Lung microvascular endothelial cell (primary cell): ENCODE measurements at regions not wholly inside any gene's neighbourhood (a gene's known extent, or its start where the extent isn't known, plus 50 kb on each side); places are given as distances from the start of the nearest gene placed in this dataset.

Experiments used
- DNase-seq, 2 donors: peaks; one replicate each; pipeline versions ENCODE4 v3.0.0 to v3.0.0-alpha.2; 2010; ENCODE audit warnings: low read depth in 2 of 2

- DNase-seq = no peak
Measured at GRCh38 chr17:83144421-83145357, 65.3 kb downstream of the METRNL start.

GRCh38 chr17:83145358-83145738 lies 65.9 kb downstream of the METRNL start:
- no peak for DNase-seq

- DNase-seq = no peak
Measured at GRCh38 chr17:83145831-83146230, 66.4 kb downstream of the METRNL start.

DNA sequence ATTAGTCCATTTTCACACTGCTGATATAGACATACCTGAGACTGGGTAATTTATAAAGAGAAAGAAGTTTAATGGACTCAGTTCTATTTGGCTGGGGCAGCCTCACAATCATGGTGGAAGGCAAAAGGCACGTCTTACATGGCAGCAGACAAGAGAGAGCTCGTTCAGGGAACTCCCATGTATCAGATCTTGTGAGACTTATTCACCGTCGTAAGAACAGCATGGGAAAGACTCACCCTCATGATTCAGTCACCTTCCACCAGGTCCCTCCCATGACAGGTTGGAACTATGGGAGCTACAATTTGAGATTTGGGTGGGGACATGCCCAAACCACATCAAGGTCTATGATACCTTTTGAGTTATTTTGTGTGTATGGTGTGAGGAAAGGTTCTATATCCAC lies 66.9 kb downstream of the METRNL start:
- DNase-seq = no peak

GRCh38 chr17:83147280-83147679 lies 67.9 kb downstream of the METRNL start:
- DNase-seq = no peak

GRCh38 chr17:83148317-83149028 lies 69.1 kb downstream of the METRNL start:
- no peak for DNase-seq

GRCh38 chr17:83149029-83149725 lies 69.8 kb downstream of the METRNL start:
- DNase-seq = no peak

GRCh38 chr17:83149761-83150251 lies 70.4 kb downstream of the METRNL start:
- DNase-seq = no peak

DNA sequence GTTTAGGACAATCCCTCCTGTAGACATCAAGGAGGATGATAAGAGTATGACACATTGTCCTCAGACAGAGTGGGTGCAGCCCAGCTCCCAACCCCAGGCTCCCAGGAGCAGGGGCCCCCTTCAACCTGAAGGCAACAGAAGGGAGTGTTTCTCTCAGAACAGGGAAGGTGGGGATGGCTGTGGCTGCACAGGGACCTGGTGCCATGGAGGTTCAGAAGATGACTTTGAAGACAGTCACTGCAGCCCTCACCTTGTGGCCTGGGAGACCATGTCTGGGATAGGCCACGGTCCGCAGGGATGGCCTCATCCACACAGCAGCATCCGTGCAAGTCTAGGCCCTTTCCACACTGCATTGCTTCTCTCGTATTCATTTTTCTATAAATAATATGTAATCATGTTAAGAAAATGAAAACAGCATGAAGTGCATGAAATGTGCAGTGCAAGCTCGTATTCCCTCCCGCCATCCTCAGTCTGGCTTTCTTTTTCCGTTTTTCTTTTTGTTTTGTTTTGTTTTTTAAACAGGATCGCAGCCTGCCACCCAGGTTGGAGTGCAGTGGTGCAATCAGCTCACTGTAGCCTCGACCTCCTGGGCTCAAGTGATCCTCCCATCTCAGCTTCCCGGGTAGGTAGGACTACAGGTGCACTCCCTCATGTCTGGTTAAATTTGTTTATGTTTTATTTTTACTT lies 71.1 kb downstream of the METRNL start:
- DNase-seq = no peak

- DNase-seq = no peak
Measured at GRCh38 chr17:83151056-83151441, 71.6 kb downstream of the METRNL start.

- DNase-seq = no peak
Measured at GRCh38 chr17:83151442-83152226, 72.2 kb downstream of the METRNL start.

DNA sequence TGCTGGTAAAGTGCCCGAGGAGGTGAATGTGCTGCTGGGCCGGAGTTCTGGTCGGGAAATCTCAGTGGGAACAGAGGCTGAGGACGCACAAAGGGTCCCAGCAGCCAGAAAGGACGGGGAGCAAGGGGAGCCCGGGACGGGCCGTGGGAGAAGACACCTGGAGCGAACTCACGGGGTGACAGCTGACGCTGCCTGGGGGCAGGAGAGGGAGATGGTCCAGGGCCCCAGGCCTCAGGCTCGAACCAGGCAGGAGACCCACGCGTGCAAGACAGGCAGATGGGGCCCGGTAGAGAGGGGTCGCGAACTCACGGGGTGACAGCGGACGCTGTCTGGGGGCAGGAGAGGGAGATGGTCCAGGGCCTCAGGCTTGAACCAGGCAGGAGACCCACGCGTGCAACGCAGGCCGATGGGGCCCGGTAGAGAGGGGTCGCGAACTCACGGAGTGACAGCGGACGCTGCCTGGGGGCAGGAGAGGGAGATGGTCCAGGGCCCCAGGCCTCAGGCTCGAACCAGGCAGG lies 72.9 kb downstream of the METRNL start:
- DNase-seq = no peak

DNA sequence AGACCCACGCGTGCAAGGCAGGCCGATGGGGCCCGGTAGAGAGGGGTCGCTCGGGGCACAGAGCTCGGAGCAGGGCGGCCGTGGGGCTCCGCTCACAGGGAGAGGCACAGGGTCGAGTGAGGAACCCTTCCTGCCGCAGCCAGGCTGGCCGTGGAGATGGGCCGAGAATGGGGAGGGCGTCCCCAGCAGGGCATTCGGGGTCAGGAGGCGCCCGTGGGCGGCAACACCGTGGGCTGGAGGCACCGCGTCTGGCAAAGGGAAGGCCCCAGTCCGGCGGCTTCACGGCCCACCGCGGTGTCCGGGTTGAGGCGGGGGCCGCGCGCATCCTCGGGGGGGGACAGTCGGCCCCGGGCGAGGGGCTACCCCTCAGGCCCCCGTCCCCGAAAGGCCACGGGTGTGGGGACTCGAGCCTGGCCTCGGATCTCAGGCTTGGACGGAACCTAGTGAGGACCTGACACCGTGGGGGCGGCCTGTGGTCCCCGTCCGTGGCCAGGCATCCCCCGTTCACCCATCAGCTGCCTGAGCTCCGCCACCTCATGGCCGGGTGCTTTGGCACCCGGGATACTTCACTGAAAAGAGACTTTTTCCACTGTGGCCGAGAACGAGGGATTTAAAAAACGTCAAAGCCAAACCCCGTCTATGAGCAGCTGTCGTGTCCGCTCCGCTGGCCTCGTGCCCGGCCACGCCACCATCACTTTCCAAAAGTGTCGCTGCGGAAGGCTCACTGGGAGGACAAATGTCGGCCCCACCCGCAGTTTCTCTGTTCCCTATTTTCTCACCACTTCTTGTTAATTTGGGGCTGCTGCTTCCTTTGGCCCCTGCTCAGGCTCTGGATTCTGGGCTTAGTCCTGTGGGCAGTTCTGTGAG lies 73.6 kb downstream of the METRNL start:
- DNase-seq = no peak

DNA sequence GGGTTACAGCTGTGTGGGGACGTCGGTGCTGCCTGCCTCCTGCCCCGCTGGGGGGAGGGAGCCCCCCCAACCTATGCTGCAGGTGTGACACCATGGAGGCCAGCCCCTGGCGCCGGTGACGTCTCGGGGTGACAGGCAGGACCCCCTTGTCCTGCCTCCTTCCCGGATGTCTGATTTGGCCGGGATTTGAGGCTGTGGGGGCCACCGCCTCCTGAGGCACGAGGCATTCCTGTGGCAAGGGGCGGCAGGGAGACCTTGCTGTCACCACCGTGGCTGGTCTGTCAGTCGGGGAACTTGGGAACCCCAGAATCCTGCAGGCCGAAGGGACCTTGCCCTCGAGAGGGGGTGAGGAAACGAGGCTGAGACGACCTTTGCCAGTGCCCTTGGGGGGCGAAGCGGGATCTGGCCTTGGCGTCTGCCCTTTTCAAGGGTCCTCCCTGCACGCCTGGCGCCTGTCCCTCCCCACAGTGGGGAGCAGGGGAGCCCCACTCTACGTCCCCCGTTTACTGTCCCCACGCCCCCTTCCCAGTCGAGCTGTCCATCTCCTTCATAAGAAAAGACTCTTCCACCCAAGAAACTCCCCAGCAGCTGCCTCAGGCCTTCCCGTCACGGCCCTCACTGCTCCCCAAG lies 74.4 kb downstream of the METRNL start:
- DNase-seq = no peak

- DNase-seq = no peak
Measured at GRCh38 chr17:83154311-83155127, 75.1 kb downstream of the METRNL start.

DNA sequence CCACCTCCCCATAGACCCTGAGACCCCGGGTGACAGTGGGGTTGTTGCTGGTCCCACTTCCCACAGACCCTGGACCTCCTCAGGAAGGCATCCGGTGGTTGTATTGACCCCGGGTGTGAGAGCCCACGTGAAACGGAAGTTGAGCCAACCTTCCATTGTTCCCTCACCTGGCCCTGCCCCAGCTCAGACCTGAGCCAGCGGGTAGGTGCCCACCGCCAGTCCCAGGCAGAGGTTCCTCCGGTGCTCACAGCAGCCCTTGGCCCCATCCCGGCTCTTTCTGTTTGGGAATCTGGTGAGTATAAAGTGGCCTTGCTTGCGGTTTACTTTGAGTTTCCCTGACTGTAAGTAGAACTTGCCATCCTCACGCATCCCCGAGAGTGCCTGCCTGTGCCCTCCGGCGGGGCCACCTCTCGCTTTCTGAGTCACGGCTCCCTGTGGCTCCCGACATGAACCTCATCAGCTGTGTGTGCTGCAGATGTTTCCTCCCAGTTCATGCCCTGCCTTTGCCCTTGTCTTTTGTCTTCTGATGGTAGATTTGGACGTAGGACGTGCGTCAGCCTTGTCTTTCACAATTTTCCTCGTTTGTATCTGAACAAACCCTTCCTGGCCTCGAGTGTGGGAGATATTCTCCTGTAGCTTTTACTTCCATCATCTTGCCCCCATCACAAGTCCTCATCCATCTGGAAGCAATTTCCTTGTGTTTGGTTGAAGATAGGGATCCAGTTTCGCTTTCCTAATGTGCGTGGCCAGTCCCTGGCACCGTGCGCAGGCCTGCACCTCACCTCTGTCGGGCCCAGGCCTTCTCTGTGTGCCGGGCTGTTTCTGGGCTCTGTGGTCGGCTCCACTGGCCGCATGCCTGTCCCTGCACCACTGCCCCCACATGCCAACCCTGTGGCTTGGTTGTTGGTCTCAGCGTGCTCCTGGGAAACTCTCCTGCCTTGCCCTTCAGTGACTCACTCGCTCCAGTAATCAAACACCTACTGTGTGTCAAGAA lies 76.0 kb downstream of the METRNL start:
- DNase-seq = peak; percentile 70 to 88

- DNase-seq = no peak
Measured at GRCh38 chr17:83156408-83156807, 77.0 kb downstream of the METRNL start.
